IMR-90 (cell line): ENCODE measurements at regions not wholly inside any gene's neighbourhood (a gene's known extent, or its start where the extent isn't known, plus 50 kb on each side); places are given as distances from the start of the nearest gene placed in this dataset.

Source experiments
- ATAC-seq: fragments of 200-7000 bp; cut with Tn5 transposase; 2 replicates; pipeline ENCODE4 v1.9.1; 2020; ENCODE audit warnings: low read depth, mild to moderate bottlenecking, moderate library complexity
- BruUV-seq: library from RNA; stranded (reverse); fragments of 400-500 nt; replicated peaks from 2 replicates; lab custom pipeline; 2021; lab: Mats Ljungman, UMichigan
- CTCF ChIA-PET: fragments of 300-600 bp; formaldehyde crosslinking; extraction: SDS; loops from one replicate; lab custom pipeline; 2021; ENCODE audit warnings: antibody characterized with exemption; lab: Yijun Ruan, JAX
- POLR2A ChIA-PET: fragments of 300-600 bp; sonication (Branson Sonifier 250); formaldehyde crosslinking; loops from one replicate; lab custom pipeline; 2022; ENCODE audit warnings: antibody characterized with exemption; ENCODE audit not compliant: unreplicated experiment; lab: Charles Lee
- DNase-seq: peaks from one replicate; pipeline ENCODE4 v3.0.0; 2013
- H2AFZ ChIP-seq: replicated peaks from 2 replicates; pipeline ENCODE3; 2013; ENCODE audit warnings: low read length, mild to moderate bottlenecking; ENCODE audit not compliant: poor library complexity
- H2AK5ac ChIP-seq: 2 replicates; pipeline ENCODE4 v1.6.1; 2013; ENCODE audit warnings: low read depth, low read length, inconsistent platforms
- H2AK9ac ChIP-seq: replicated peaks from 2 replicates; pipeline ENCODE3; 2013; ENCODE audit warnings: mild to moderate bottlenecking, low read depth, low read length, moderate library complexity; ENCODE audit not compliant: poor library complexity
- H2BK120ac ChIP-seq: 2 replicates; pipeline ENCODE4 v1.6.1; 2013; ENCODE audit warnings: low read depth, low read length, inconsistent platforms
- H2BK15ac ChIP-seq: 3 replicates; pipeline ENCODE4 v1.6.1; 2013; ENCODE audit warnings: low read depth, low read length, inconsistent platforms
- H2BK20ac ChIP-seq: 2 replicates; pipeline ENCODE4 v1.6.1; 2013; ENCODE audit warnings: low read depth, mild to moderate bottlenecking, inconsistent platforms, low read length, moderate library complexity
- H2BK5ac ChIP-seq: 2 replicates; pipeline ENCODE4 v1.6.1; 2013; ENCODE audit warnings: mild to moderate bottlenecking, low read depth, low read length, inconsistent platforms; ENCODE audit not compliant: poor library complexity, severe bottlenecking
- H3K14ac ChIP-seq: replicated peaks from 2 replicates; pipeline ENCODE4 v1.6.1; 2013; ENCODE audit warnings: low read depth, low read length, inconsistent platforms
- H3K18ac ChIP-seq: 2 replicates; pipeline ENCODE4 v1.6.1; 2013; ENCODE audit warnings: low read depth, low read length, control low read depth
- H3K23ac ChIP-seq: 2 replicates; pipeline ENCODE4 v1.6.1; 2013; ENCODE audit warnings: low read depth, low read length, inconsistent platforms
- H3K27ac ChIP-seq: 2 replicates; pipeline ENCODE4 v1.5.1; 2013; ENCODE audit warnings: mild to moderate bottlenecking, control low read depth, low read length; ENCODE audit not compliant: insufficient read depth
- H3K27me3 ChIP-seq: 2 replicates; pipeline ENCODE4 v1.6.1; 2013; ENCODE audit warnings: low read length; ENCODE audit not compliant: control insufficient read depth, insufficient read depth
- H3K36me3 ChIP-seq: 2 replicates; pipeline ENCODE4 v1.6.1; 2013; ENCODE audit warnings: low read length, mixed read lengths; ENCODE audit not compliant: control insufficient read depth, insufficient read depth
- H3K4ac ChIP-seq: 2 replicates; pipeline ENCODE4 v1.6.1; 2013; ENCODE audit warnings: low read depth, low read length, inconsistent platforms
- H3K4me1 ChIP-seq: 2 replicates; pipeline ENCODE4 v1.6.1; 2013; ENCODE audit warnings: low read length, mixed read lengths; ENCODE audit not compliant: control insufficient read depth, insufficient read depth
- H3K4me2 ChIP-seq: 2 replicates; pipeline ENCODE4 v1.6.1; 2013; ENCODE audit warnings: low read depth, mild to moderate bottlenecking, control low read depth, low read length, moderate library complexity
- H3K4me3 ChIP-seq: 2 replicates; pipeline ENCODE4 v1.5.1; 2013; ENCODE audit warnings: low read depth, mild to moderate bottlenecking, control low read depth, low read length, moderate library complexity; ENCODE audit not compliant: insufficient read depth
- H3K56ac ChIP-seq: 2 replicates; pipeline ENCODE4 v1.6.1; 2013; ENCODE audit warnings: low read length, inconsistent platforms; ENCODE audit not compliant: insufficient read depth; ENCODE audit errors: extremely low read depth
- H3K79me1 ChIP-seq, 2 experiments: 2 replicates each; pipeline ENCODE4 v1.6.1; 2013; ENCODE audit warnings: low read length in 2 of 2, inconsistent platforms in 1 of 2, low read depth in 1 of 2
- H3K9ac ChIP-seq: 2 replicates; pipeline ENCODE4 v1.6.1; 2013; ENCODE audit warnings: low read depth, low read length, control low read depth
- H3K9me1 ChIP-seq: 2 replicates; pipeline ENCODE4 v1.6.1; 2013; ENCODE audit warnings: low read length, inconsistent platforms; ENCODE audit not compliant: insufficient read depth
- H3K9me3 ChIP-seq: 2 replicates; pipeline ENCODE4 v1.6.1; 2013; ENCODE audit warnings: low read length; ENCODE audit not compliant: control insufficient read depth, insufficient read depth
- H4K20me1 ChIP-seq: 2 replicates; pipeline ENCODE4 v1.6.1; 2013; ENCODE audit warnings: low read length, inconsistent platforms; ENCODE audit not compliant: insufficient read depth
- H4K5ac ChIP-seq: 2 replicates; pipeline ENCODE4 v1.6.1; 2013; ENCODE audit warnings: mild to moderate bottlenecking, low read depth, low read length, control low read depth
- H4K8ac ChIP-seq, 2 experiments: 2 replicates each; pipeline ENCODE4 v1.6.1; 2013; ENCODE audit warnings: low read depth in 2 of 2, low read length in 2 of 2, control low read depth in 1 of 2, inconsistent platforms in 1 of 2
- H4K91ac ChIP-seq: 2 replicates; pipeline ENCODE4 v1.6.1; 2013; ENCODE audit warnings: low read depth, low read length, inconsistent platforms; ENCODE audit not compliant: insufficient read depth
- BHLHE40 ChIP-seq: fragments of 150-350 bp; IDR thresholded peaks from 2 replicates; pipeline ENCODE4 v1.6.1; 2016; ENCODE audit warnings: mild to moderate bottlenecking, low read depth, low read length
- CEBPB ChIP-seq: IDR thresholded peaks from 2 replicates; pipeline ENCODE4 v1.6.1; 2012; ENCODE audit warnings: low read depth, low read length, improper control_type of control experiment
- CHD1 ChIP-seq: IDR thresholded peaks from 2 replicates; pipeline ENCODE4 v1.6.1; 2012; ENCODE audit warnings: low read depth, low read length, improper control_type of control experiment
- FOS ChIP-seq: fragments of 150-350 bp; IDR thresholded peaks from 2 replicates; pipeline ENCODE4 v1.6.1; 2016; ENCODE audit warnings: low read depth, low read length
- MAFK ChIP-seq: IDR thresholded peaks from 2 replicates; pipeline ENCODE4 v1.6.1; 2012; ENCODE audit warnings: low read depth, low read length, improper control_type of control experiment
- MXI1 ChIP-seq: IDR thresholded peaks from 2 replicates; pipeline ENCODE4 v1.6.1; 2012; ENCODE audit warnings: low read depth, mild to moderate bottlenecking, low read length, moderate library complexity, borderline replicate concordance
- POLR2A ChIP-seq: IDR thresholded peaks from 2 replicates; pipeline ENCODE4 v1.6.1; 2012; ENCODE audit warnings: mild to moderate bottlenecking, low read depth, low read length
- RAD21 ChIP-seq: IDR thresholded peaks from 2 replicates; pipeline ENCODE4 v1.6.1; 2012; ENCODE audit warnings: low read length, improper control_type of control experiment
- SMC3 ChIP-seq: fragments of 150-350 bp; IDR thresholded peaks from 2 replicates; pipeline ENCODE4 v1.6.1; 2016; ENCODE audit warnings: low read depth, mild to moderate bottlenecking, antibody characterized with exemption, low read length, moderate library complexity
- WGBS, 2 experiments: methylation state at CpG; one replicate each; pipeline versions ENCODE4 v1.1.5 to v1.1.7; 2013; ENCODE audit warnings: missing lambda C conversion rate in 2 of 2; ENCODE audit not compliant: insufficient read length in 1 of 2; ENCODE audit errors: extremely low coverage in 2 of 2; 5-methylcytosine and 5-hydroxymethylcytosine counted together
- dilution Hi-C: fragments of 300-500 bp; cut with HindIII; formaldehyde crosslinking; loops from one replicate; pipeline ENCODE4 v1.14.3; 2018; ENCODE audit warnings: low sequenced_read_pairs; ENCODE audit not compliant: unreplicated experiment
- in situ Hi-C: fragments of 300-500 bp; cut with MboI; formaldehyde crosslinking; loops from 3 replicates; pipeline ENCODE4 v1.14.3; 2019; ENCODE audit warnings: low sequenced_read_pairs, inconsistent platforms, mixed read lengths
- intact Hi-C: fragments of 100-400 bp; cut with micrococcal nuclease; formaldehyde crosslinking; loops from 2 replicates; pipeline ENCODE4 v1.10.0; 2022
- TF ChIP-seq, protein P1 (sequence below): fragments of 150-350 bp; IDR thresholded peaks from 2 replicates; pipeline ENCODE4 v1.6.1; 2017; ENCODE audit warnings: mild to moderate bottlenecking, antibody characterized with exemption, low read length, low read depth
- TF ChIP-seq, protein P2 (sequence below): fragments of 150-350 bp; IDR thresholded peaks from 2 replicates; pipeline ENCODE4 v1.6.1; 2016; ENCODE audit warnings: low read depth, mild to moderate bottlenecking, low read length, moderate library complexity, borderline replicate concordance

DNA sequence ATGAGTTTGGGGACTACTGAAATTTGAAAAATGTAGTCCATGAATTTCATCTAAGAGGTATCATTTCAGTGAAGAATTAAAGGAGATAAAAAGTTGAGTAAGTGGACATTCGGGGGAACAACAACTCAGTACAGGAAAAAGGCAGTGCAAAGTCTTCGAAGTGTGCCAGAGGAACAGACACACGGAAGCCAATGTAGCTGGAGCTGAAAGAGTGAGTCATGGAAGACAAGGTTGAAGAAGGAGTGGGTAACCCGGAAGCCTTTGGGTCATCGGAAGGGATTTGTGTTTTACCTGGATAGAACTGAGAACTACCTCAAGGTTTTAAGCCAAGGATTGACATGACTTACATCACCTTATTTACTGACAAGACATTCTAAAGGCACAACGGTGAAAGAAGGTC is 733.4 kb downstream of the NCAM2 start:
- in situ Hi-C loops, result no loop called here

More for the DNA sequence above, 733.4 kb downstream of the NCAM2 start:
- intact Hi-C loops (no loop called here), dilution Hi-C loops (no loop called here)
- H3K27ac ChIP-seq, result no peak overlapping the region
- no TSS peak for BruUV-seq
- H3K4me3 ChIP-seq, result no peak overlapping the region
- no peak overlapping the region for H2AK5ac ChIP-seq
- no peaks in the 10 kb centered on the region for H3K36me3 ChIP-seq
- H3K9me1 ChIP-seq, result no peaks in the 10 kb centered on the region
- no peak overlapping the region for H2BK120ac ChIP-seq
- DNase-seq, result no peak
- ChIA-PET POLR2A (no interaction called here), CTCF (no interaction called here)
- TF ChIP-seq FOS (no peak), SMC3 (no peak), MAFK (no peak), BHLHE40 (no peak), MXI1 (no peak), RAD21 (no peak), POLR2A (no peak), CEBPB (no peak), CHD1 (no peak)
- TF ChIP-seq, protein P1, sequence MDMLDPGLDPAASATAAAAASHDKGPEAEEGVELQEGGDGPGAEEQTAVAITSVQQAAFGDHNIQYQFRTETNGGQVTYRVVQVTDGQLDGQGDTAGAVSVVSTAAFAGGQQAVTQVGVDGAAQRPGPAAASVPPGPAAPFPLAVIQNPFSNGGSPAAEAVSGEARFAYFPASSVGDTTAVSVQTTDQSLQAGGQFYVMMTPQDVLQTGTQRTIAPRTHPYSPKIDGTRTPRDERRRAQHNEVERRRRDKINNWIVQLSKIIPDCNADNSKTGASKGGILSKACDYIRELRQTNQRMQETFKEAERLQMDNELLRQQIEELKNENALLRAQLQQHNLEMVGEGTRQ, result no peak
- TF ChIP-seq, protein P2, sequence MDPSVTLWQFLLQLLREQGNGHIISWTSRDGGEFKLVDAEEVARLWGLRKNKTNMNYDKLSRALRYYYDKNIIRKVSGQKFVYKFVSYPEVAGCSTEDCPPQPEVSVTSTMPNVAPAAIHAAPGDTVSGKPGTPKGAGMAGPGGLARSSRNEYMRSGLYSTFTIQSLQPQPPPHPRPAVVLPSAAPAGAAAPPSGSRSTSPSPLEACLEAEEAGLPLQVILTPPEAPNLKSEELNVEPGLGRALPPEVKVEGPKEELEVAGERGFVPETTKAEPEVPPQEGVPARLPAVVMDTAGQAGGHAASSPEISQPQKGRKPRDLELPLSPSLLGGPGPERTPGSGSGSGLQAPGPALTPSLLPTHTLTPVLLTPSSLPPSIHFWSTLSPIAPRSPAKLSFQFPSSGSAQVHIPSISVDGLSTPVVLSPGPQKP, result no peak
- no peaks in the 10 kb centered on the region for H3K27me3 ChIP-seq
- H2BK15ac ChIP-seq, result no peak overlapping the region
- H3K4ac ChIP-seq, result no peak overlapping the region
- no peak overlapping the region for H3K14ac ChIP-seq
- ATAC-seq, result no peak
- no peak overlapping the region for H4K5ac ChIP-seq
- no peak overlapping the region for H2AK9ac ChIP-seq
- H3K4me1 ChIP-seq, result no peaks in the 10 kb centered on the region
- no peak overlapping the region for H2AFZ ChIP-seq
- WGBS, 2 experiments, result 90% methylated on average over 2 of the region's 6 CpGs; no CpG with 5 or more reads in 1 of the 2 experiments
- H4K8ac ChIP-seq, result no peak overlapping the region
- H3K9ac ChIP-seq, result no peak overlapping the region
- H3K56ac ChIP-seq, result no peak overlapping the region
- no peak overlapping the region for H3K4me2 ChIP-seq
- no peaks in the 10 kb centered on the region for H3K79me1 ChIP-seq
- H3K18ac ChIP-seq, result no peak overlapping the region
- H3K9me3 ChIP-seq, result no peaks in the 10 kb centered on the region; the same call in 1 of the 2 replicates
- no peak overlapping the region for H2BK5ac ChIP-seq
- H4K20me1 ChIP-seq, result no peaks in the 10 kb centered on the region
- no peak overlapping the region for H3K23ac ChIP-seq
- no peak overlapping the region for H2BK20ac ChIP-seq
- H4K91ac ChIP-seq, result no peak overlapping the region
